Endothelial cell of umbilical vein (primary cell): ENCODE measurements at regions not wholly inside any gene's neighbourhood (a gene's known extent, or its start where the extent isn't known, plus 50 kb on each side); places are given as distances from the start of the nearest gene placed in this dataset.

Experiments
- BruUV-seq: library from RNA; stranded (reverse); fragments of 400-500 nt; replicated peaks from 2 replicates; lab custom pipeline; 2021; lab: Mats Ljungman, UMichigan
- CTCF ChIA-PET: fragments of 300-600, 350-600 bp; sonication (Branson Sonifier 250); formaldehyde crosslinking; loops from one replicate; lab custom pipeline; 2021; ENCODE audit warnings: antibody characterized with exemption, inconsistent platforms; lab: Charles Lee
- POLR2A ChIA-PET: fragments of 300-600, 350-600 bp; sonication (Branson Sonifier 250); formaldehyde crosslinking; loops from one replicate; lab custom pipeline; 2021; ENCODE audit warnings: antibody characterized with exemption, inconsistent platforms; lab: Charles Lee
- DNase-seq: peaks from one replicate; pipeline ENCODE4 v3.0.0-alpha.2; 2011; ENCODE audit warnings: low read depth, low spot score
- FAIRE-seq: peaks from 2 replicates; lab custom pipeline; 2011; peaks lifted over from hg19 to GRCh38; lab: Jason Lieb, UNC
- H2AFZ ChIP-seq: 2 replicates; pipeline ENCODE4 v1.6.0; 2012; ENCODE audit warnings: low read depth, low read length, control low read depth, inconsistent platforms
- H3K27ac ChIP-seq: 2 replicates; pipeline ENCODE4 v1.5.1; 2011; ENCODE audit warnings: low read depth, mild to moderate bottlenecking, control low read depth, low read length, moderate library complexity; ENCODE audit not compliant: insufficient read depth
- H3K27me3 ChIP-seq, 2 experiments: 2 replicates each; pipeline versions ENCODE4 v1.6.0 to v1.6.1; 2011; ENCODE audit warnings: low read length in 2 of 2, mixed read lengths in 1 of 2; ENCODE audit not compliant: control insufficient read depth in 2 of 2, insufficient read depth in 2 of 2
- H3K36me3 ChIP-seq, 2 experiments: 2 replicates in 1 of 2; 3 replicates in 1 of 2; pipeline ENCODE4 v1.5.1; 2011; ENCODE audit warnings: low read length in 2 of 2, mild to moderate bottlenecking in 1 of 2, moderate library complexity in 1 of 2; ENCODE audit not compliant: control insufficient read depth in 2 of 2, insufficient read depth in 2 of 2; ENCODE audit errors: extremely low read depth in 1 of 2
- H3K4me1 ChIP-seq: 3 replicates; pipeline ENCODE4 v1.5.1; 2011; ENCODE audit warnings: mild to moderate bottlenecking, low read length; ENCODE audit not compliant: control insufficient read depth, insufficient read depth; ENCODE audit errors: extremely low read depth
- H3K4me2 ChIP-seq: 2 replicates; pipeline ENCODE4 v1.6.1; 2011; ENCODE audit warnings: low read length, control low read depth, mixed read lengths; ENCODE audit not compliant: insufficient read depth
- H3K4me3 ChIP-seq, 3 experiments: fragments of 200-600 bp in 1 of 3; sonication (generic), shearing (Covaris generic) in 1 of 3; replicated peaks in 1 of 3; 2 replicates each; pipeline ENCODE4 v1.5.1; 2011 to 2016; ENCODE audit warnings: control low read depth in 3 of 3, low read length in 3 of 3, mild to moderate bottlenecking in 2 of 3, inconsistent platforms in 1 of 3, low read depth in 1 of 3, moderate library complexity in 1 of 3; ENCODE audit not compliant: insufficient read depth in 1 of 3
- H3K79me2 ChIP-seq: 2 replicates; pipeline ENCODE4 v1.6.0; 2012; ENCODE audit warnings: low read length, inconsistent platforms; ENCODE audit not compliant: control insufficient read depth, insufficient read depth
- H3K9ac ChIP-seq: replicated peaks from 2 replicates; pipeline ENCODE3; 2011; ENCODE audit warnings: low read length, control low read depth; ENCODE audit not compliant: insufficient read depth; ENCODE audit errors: extremely low read depth
- H3K9me1 ChIP-seq: replicated peaks from 3 replicates; pipeline ENCODE4 v1.6.0; 2011; ENCODE audit warnings: mild to moderate bottlenecking, low read length; ENCODE audit not compliant: control insufficient read depth, insufficient read depth; ENCODE audit errors: extremely low read depth
- H3K9me3 ChIP-seq: replicated peaks from 2 replicates; pipeline ENCODE4 v1.5.1; 2012; ENCODE audit warnings: low read length, inconsistent platforms; ENCODE audit not compliant: control insufficient read depth, insufficient read depth
- H4K20me1 ChIP-seq: replicated peaks from 2 replicates; pipeline ENCODE3; 2011; ENCODE audit warnings: mild to moderate bottlenecking, low read length; ENCODE audit not compliant: control insufficient read depth, insufficient read depth; ENCODE audit errors: extremely low read depth
- EZH2 ChIP-seq: IDR thresholded peaks from 2 replicates; pipeline ENCODE4 v1.6.1; 2012; ENCODE audit warnings: borderline replicate concordance, low read depth, mild to moderate bottlenecking, moderate library complexity, low read length, inconsistent platforms; ENCODE audit not compliant: severe bottlenecking
- JUN ChIP-seq: IDR thresholded peaks from 2 replicates; pipeline ENCODE4 v1.6.1; 2011; ENCODE audit warnings: borderline replicate concordance, low read depth; ENCODE audit not compliant: insufficient read length, insufficient read depth
- MAX ChIP-seq: IDR thresholded peaks from 2 replicates; pipeline ENCODE4 v1.6.1; 2011; ENCODE audit not compliant: insufficient read depth, insufficient read length
- POLR2AphosphoS5 ChIP-seq: IDR thresholded peaks from 2 replicates; pipeline ENCODE4 v1.6.1; 2012; ENCODE audit warnings: low read depth, mild to moderate bottlenecking, control low read depth, low read length, moderate library complexity; ENCODE audit not compliant: insufficient read depth
- dilution Hi-C: fragments of 300-500 bp; cut with MboI; formaldehyde crosslinking; loops from one replicate; pipeline ENCODE4 v1.15.0; 2019; ENCODE audit warnings: low sequenced_read_pairs; ENCODE audit not compliant: extremely low pct_ligation_motif_present
- intact Hi-C: fragments of 100-400 bp; cut with micrococcal nuclease; formaldehyde crosslinking; loops from one replicate; pipeline ENCODE4 v1.10.0; 2022

GRCh38 chr11:121766166-121766565 lies 313.4 kb upstream of the SORL1-AS1 start:
- intact Hi-C loops (no loop called here), dilution Hi-C loops (no loop called here)
- H3K4me2 ChIP-seq = no peak overlapping the region
- no peaks in the 10 kb centered on the region for H3K9me1 ChIP-seq
- H3K27me3 ChIP-seq = peaks cover 0 to 5% of the 10 kb centered on the region in 2 experiments
- no peak for FAIRE-seq
- no peaks in the 10 kb centered on the region for H3K4me1 ChIP-seq
- ChIA-PET POLR2A (no interaction called here), CTCF (no interaction called here)
- H3K79me2 ChIP-seq = no peaks in the 10 kb centered on the region
- H2AFZ ChIP-seq = no peak overlapping the region
- DNase-seq = no peak
- H3K27ac ChIP-seq = no peak overlapping the region
- no peaks in the 10 kb centered on the region for H3K36me3 ChIP-seq
- no peak overlapping the region for H3K9ac ChIP-seq
- H3K9me3 ChIP-seq = no peaks in the 10 kb centered on the region
- no TSS peak for BruUV-seq
- no peak overlapping the region for H3K4me3 ChIP-seq
- no peaks in the 10 kb centered on the region for H4K20me1 ChIP-seq
- no peak for TF ChIP-seq MAX

- POLR2A ChIA-PET = no interaction called here
- dilution Hi-C loops = no loop called here
- TF ChIP-seq JUN (no peak), EZH2 (no peak), POLR2AphosphoS5 (no peak)
Measured at GRCh38 chr11:121763526-121763925, 310.8 kb upstream of the SORL1-AS1 start.

More at GRCh38 chr11:121763526-121763925, 310.8 kb upstream of the SORL1-AS1 start:
- intact Hi-C loops = no loop called here
- DNase-seq (no peak), FAIRE-seq (no peak)
- Histone ChIP-seq H3K27me3 (peaks cover 0 to 4% of the 10 kb centered on the region in 2 experiments), H3K27ac (no peak overlapping the region), H4K20me1 (no peaks in the 10 kb centered on the region), H3K9me3 (no peaks in the 10 kb centered on the region), H3K36me3 (no peaks in the 10 kb centered on the region), H3K4me3 (no peak overlapping the region), H3K4me1 (no peaks in the 10 kb centered on the region), H3K79me2 (no peaks in the 10 kb centered on the region), H2AFZ (no peak overlapping the region), H3K9ac (no peak overlapping the region), H3K4me2 (no peak overlapping the region), H3K9me1 (no peaks in the 10 kb centered on the region)
- BruUV-seq = no TSS peak
- CTCF ChIA-PET = no interaction called here
